ENCODE measurements at regions not wholly inside any gene's neighbourhood (a gene's known extent, or its start where the extent isn't known, plus 50 kb on each side); places are given as distances from the start of the nearest gene placed in this dataset.

GRCh38 chr10:65556006-65556405 lies 1369.8 kb upstream of the LRRTM3 start:
- Histone ChIP-seq H3K4me1 (no peaks in the 10 kb centered on the region), H3K36me3 (replicated peaks) (no peaks in the 10 kb centered on the region), H3K27me3 (ENCODE audit: low read depth) (no peaks in the 10 kb centered on the region), H3K4me3 (no peak overlapping the region), H3K9me3 (no peaks in the 10 kb centered on the region)
- in situ Hi-C loops (cut with MboI; ENCODE audit: low sequenced_read_pairs), result no loop called here
- DNase-seq (ENCODE audit: low spot score in 2 of 2), result no peak

GRCh38 chr10:65559369-65559768 lies 1366.5 kb upstream of the LRRTM3 start:
- Histone ChIP-seq H3K4me3 (no peak overlapping the region), H3K9me3 (no peaks in the 10 kb centered on the region), H3K4me1 (no peaks in the 10 kb centered on the region), H3K36me3 (replicated peaks) (no peaks in the 10 kb centered on the region), H3K27me3 (ENCODE audit: low read depth) (no peaks in the 10 kb centered on the region)
- in situ Hi-C loops (cut with MboI; ENCODE audit: low sequenced_read_pairs), result no loop called here
- DNase-seq (ENCODE audit: low spot score in 2 of 2), result no peak

- no peaks in the 10 kb centered on the region for H3K9me3 ChIP-seq
- no peak for DNase-seq (ENCODE audit: low spot score in 2 of 2)
- no peaks in the 10 kb centered on the region for H3K36me3 ChIP-seq (replicated peaks)
- no peaks in the 10 kb centered on the region for H3K27me3 ChIP-seq (ENCODE audit: low read depth)
- no peak overlapping the region for H3K4me3 ChIP-seq
- peaks cover 10% of the 10 kb centered on the region; the same call in 1 of the 2 replicates for H3K4me1 ChIP-seq
- in situ Hi-C loops (cut with MboI; ENCODE audit: low sequenced_read_pairs), result no loop called here
These were observed 1360.6 kb upstream of the LRRTM3 start for GRCh38 chr10:65565246-65565645.

GRCh38 chr10:65566906-65567305 lies 1358.9 kb upstream of the LRRTM3 start:
- Histone ChIP-seq H3K36me3 (replicated peaks) (no peaks in the 10 kb centered on the region), H3K4me1 (peaks cover 10% of the 10 kb centered on the region; the same call in 1 of the 2 replicates), H3K9me3 (no peaks in the 10 kb centered on the region), H3K4me3 (no peak overlapping the region), H3K27me3 (ENCODE audit: low read depth) (no peaks in the 10 kb centered on the region)
- in situ Hi-C loops (cut with MboI; ENCODE audit: low sequenced_read_pairs), result no loop called here
- DNase-seq (ENCODE audit: low spot score in 2 of 2), result no peak

- peak; percentile 84 to 89 for DNase-seq (ENCODE audit: low spot score in 2 of 2)
- Histone ChIP-seq H3K27me3 (ENCODE audit: low read depth) (no peaks in the 10 kb centered on the region), H3K9me3 (no peaks in the 10 kb centered on the region), H3K4me3 (peak overlapping the region; percentile 51), H3K4me1 (peaks cover 10% of the 10 kb centered on the region; the same call in 1 of the 2 replicates), H3K36me3 (replicated peaks) (peaks cover 10% of the 10 kb centered on the region)
- in situ Hi-C loops (cut with MboI; ENCODE audit: low sequenced_read_pairs), result no loop called here
These were observed 1355.5 kb upstream of the LRRTM3 start for GRCh38 chr10:65570143-65571010.

GRCh38 chr10:65571011-65571570 lies 1354.7 kb upstream of the LRRTM3 start:
- DNase-seq (ENCODE audit: low spot score in 2 of 2), result peak; percentile 62 to 73
- no peaks in the 10 kb centered on the region for H3K9me3 ChIP-seq
- H3K4me1 ChIP-seq, result peaks cover 8% of the 10 kb centered on the region; the same call in 1 of the 2 replicates
- peaks cover 10% of the 10 kb centered on the region for H3K36me3 ChIP-seq (replicated peaks)
- in situ Hi-C loops (cut with MboI; ENCODE audit: low sequenced_read_pairs), result no loop called here
- H3K27me3 ChIP-seq (ENCODE audit: low read depth), result no peaks in the 10 kb centered on the region
- peak overlapping the region; percentile 51 for H3K4me3 ChIP-seq

GRCh38 chr10:65581426-65582026 lies 1344.3 kb upstream of the LRRTM3 start:
- in situ Hi-C loops (cut with MboI; ENCODE audit: low sequenced_read_pairs), result no loop called here
- no peak for DNase-seq (ENCODE audit: low spot score in 2 of 2)
- no peak overlapping the region for H3K4me3 ChIP-seq

GRCh38 chr10:65602182-65602865 lies 1323.5 kb upstream of the LRRTM3 start:
- Histone ChIP-seq H3K36me3 (replicated peaks) (peaks cover 11% of the 10 kb centered on the region), H3K4me3 (no peak overlapping the region), H3K27me3 (ENCODE audit: low read depth) (no peaks in the 10 kb centered on the region), H3K4me1 (no peaks in the 10 kb centered on the region), H3K9me3 (no peaks in the 10 kb centered on the region)
- DNase-seq (ENCODE audit: low spot score in 2 of 2), result no peak
- in situ Hi-C loops (cut with MboI; ENCODE audit: low sequenced_read_pairs), result no loop called here

More at GRCh38 chr10:65581426-65582026, 1344.3 kb upstream of the LRRTM3 start:
- no peaks in the 10 kb centered on the region for H3K9me3 ChIP-seq
- peaks cover 20% of the 10 kb centered on the region for H3K36me3 ChIP-seq (replicated peaks)
- no peaks in the 10 kb centered on the region for H3K27me3 ChIP-seq (ENCODE audit: low read depth)
- H3K4me1 ChIP-seq, result no peaks in the 10 kb centered on the region

GRCh38 chr10:65611592-65611991 lies 1314.2 kb upstream of the LRRTM3 start:
- peak; percentile 29 to 51 for DNase-seq (ENCODE audit: low spot score in 2 of 2)
- no peaks in the 10 kb centered on the region; the same call in 1 of the 2 replicates for H3K4me1 ChIP-seq
- no peaks in the 10 kb centered on the region for H3K9me3 ChIP-seq
- in situ Hi-C loops (cut with MboI; ENCODE audit: low sequenced_read_pairs), result no loop called here
- no peaks in the 10 kb centered on the region for H3K27me3 ChIP-seq (ENCODE audit: low read depth)
- H3K36me3 ChIP-seq (replicated peaks), result no peaks in the 10 kb centered on the region
- no peak overlapping the region for H3K4me3 ChIP-seq

- DNase-seq (ENCODE audit: low spot score in 2 of 2), result no peak
- Histone ChIP-seq H3K4me1 (no peaks in the 10 kb centered on the region; the same call in 1 of the 2 replicates), H3K27me3 (ENCODE audit: low read depth) (no peaks in the 10 kb centered on the region), H3K4me3 (no peak overlapping the region), H3K36me3 (replicated peaks) (no peaks in the 10 kb centered on the region; the same call in 1 of the 2 replicates), H3K9me3 (no peaks in the 10 kb centered on the region)
- in situ Hi-C loops (cut with MboI; ENCODE audit: low sequenced_read_pairs), result no loop called here
These were observed 1310.8 kb upstream of the LRRTM3 start for GRCh38 chr10:65614956-65615565.

- Histone ChIP-seq H3K4me3 (no peak overlapping the region), H3K27me3 (ENCODE audit: low read depth) (no peaks in the 10 kb centered on the region), H3K36me3 (replicated peaks) (no peaks in the 10 kb centered on the region; the same call in 1 of the 2 replicates), H3K4me1 (no peaks in the 10 kb centered on the region), H3K9me3 (no peaks in the 10 kb centered on the region)
- in situ Hi-C loops (cut with MboI; ENCODE audit: low sequenced_read_pairs), result no loop called here
- DNase-seq (ENCODE audit: low spot score in 2 of 2), result no peak
These were observed 1307.7 kb upstream of the LRRTM3 start for GRCh38 chr10:65618126-65618525.

GRCh38 chr10:65620404-65621048 lies 1305.3 kb upstream of the LRRTM3 start:
- Histone ChIP-seq H3K27me3 (ENCODE audit: low read depth) (no peaks in the 10 kb centered on the region), H3K9me3 (no peaks in the 10 kb centered on the region), H3K4me1 (no peaks in the 10 kb centered on the region), H3K36me3 (replicated peaks) (no peaks in the 10 kb centered on the region; the same call in 1 of the 2 replicates), H3K4me3 (no peak overlapping the region)
- DNase-seq (ENCODE audit: low spot score in 2 of 2), result no peak
- in situ Hi-C loops (cut with MboI; ENCODE audit: low sequenced_read_pairs), result no loop called here

GRCh38 chr10:65622608-65623007 lies 1303.2 kb upstream of the LRRTM3 start:
- no peak for DNase-seq (ENCODE audit: low spot score in 2 of 2)
- no peaks in the 10 kb centered on the region; the same call in 1 of the 2 replicates for H3K36me3 ChIP-seq (replicated peaks)
- no peaks in the 10 kb centered on the region for H3K9me3 ChIP-seq
- no peak overlapping the region for H3K4me3 ChIP-seq
- in situ Hi-C loops (cut with MboI; ENCODE audit: low sequenced_read_pairs), result no loop called here
- H3K27me3 ChIP-seq (ENCODE audit: low read depth), result no peaks in the 10 kb centered on the region
- no peaks in the 10 kb centered on the region for H3K4me1 ChIP-seq

Measured in HAP-1 (cell line).